ENCODE measurements at regions not wholly inside any gene's neighbourhood (a gene's known extent, or its start where the extent isn't known, plus 50 kb on each side); places are given as distances from the start of the nearest gene placed in this dataset.

GRCh38 chr10:62585211-62585775 lies 211.1 kb downstream of the ZNF365 start:
- H3K36me3 ChIP-seq = no peaks in the 10 kb centered on the region

DNA sequence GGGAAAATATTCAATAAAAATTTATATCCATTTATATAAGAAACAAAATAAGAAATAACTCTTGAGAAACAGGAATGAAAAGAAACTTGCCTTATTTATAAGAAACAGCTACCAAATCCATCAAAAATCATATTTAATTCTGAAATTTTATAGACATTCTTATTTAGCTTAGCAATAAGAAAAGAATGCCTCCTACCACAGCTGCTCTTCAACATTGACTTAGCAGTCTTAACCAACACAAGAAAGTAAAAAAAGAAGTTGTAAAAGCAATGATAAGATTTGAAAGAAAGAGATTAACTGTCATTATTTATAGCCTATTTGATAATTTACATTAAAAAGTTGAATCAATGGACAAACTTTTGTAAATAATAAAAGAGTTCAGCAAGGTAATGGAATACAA lies 212.8 kb downstream of the ZNF365 start:
- Histone ChIP-seq H3K9me3 (no peaks in the 10 kb centered on the region), H3K27ac (no peak overlapping the region), H3K4me1 (no peaks in the 10 kb centered on the region), H3K36me3 (no peaks in the 10 kb centered on the region), H3K27me3 (no peaks in the 10 kb centered on the region), H3K4me3 (no peak overlapping the region)
- ATAC-seq (no peak), DNase-seq (no peak)
- in situ Hi-C loops (cut with MboI; ENCODE audit: low sequenced_read_pairs in 4 of 4) = loop anchor here in 1 of 4 donors (25.0 kb wide), 1 partner anchor 575 kb away; no protein-coding TSS in a partner anchor
- intact Hi-C loops (cut with DNase I; ENCODE audit: low total_unique reads) = no loop called here
- TF ChIP-seq, protein P1, sequence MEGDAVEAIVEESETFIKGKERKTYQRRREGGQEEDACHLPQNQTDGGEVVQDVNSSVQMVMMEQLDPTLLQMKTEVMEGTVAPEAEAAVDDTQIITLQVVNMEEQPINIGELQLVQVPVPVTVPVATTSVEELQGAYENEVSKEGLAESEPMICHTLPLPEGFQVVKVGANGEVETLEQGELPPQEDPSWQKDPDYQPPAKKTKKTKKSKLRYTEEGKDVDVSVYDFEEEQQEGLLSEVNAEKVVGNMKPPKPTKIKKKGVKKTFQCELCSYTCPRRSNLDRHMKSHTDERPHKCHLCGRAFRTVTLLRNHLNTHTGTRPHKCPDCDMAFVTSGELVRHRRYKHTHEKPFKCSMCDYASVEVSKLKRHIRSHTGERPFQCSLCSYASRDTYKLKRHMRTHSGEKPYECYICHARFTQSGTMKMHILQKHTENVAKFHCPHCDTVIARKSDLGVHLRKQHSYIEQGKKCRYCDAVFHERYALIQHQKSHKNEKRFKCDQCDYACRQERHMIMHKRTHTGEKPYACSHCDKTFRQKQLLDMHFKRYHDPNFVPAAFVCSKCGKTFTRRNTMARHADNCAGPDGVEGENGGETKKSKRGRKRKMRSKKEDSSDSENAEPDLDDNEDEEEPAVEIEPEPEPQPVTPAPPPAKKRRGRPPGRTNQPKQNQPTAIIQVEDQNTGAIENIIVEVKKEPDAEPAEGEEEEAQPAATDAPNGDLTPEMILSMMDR (IDR thresholded peaks at IDR 0.05 in 4 of 5, conservative IDR thresholded peaks at IDR 0.05 in 1 of 5) = no peak
- no peak for TF ChIP-seq POLR2A (IDR thresholded peaks at IDR 0.05)

More at GRCh38 chr10:62585211-62585775, 211.1 kb downstream of the ZNF365 start:
- intact Hi-C loops (cut with DNase I; ENCODE audit: low total_unique reads) = no loop called here
- Histone ChIP-seq H3K4me1 (no peaks in the 10 kb centered on the region), H3K27ac (no peak overlapping the region), H3K4me3 (no peak overlapping the region), H3K27me3 (no peaks in the 10 kb centered on the region), H3K9me3 (no peaks in the 10 kb centered on the region)
- DNase-seq (no peak), ATAC-seq (no peak)
- in situ Hi-C loops (cut with MboI; ENCODE audit: low sequenced_read_pairs in 4 of 4) = loop anchor here in 1 of 4 donors (25.0 kb wide), 1 partner anchor 577 kb away; no protein-coding TSS in a partner anchor
- TF ChIP-seq POLR2A (IDR thresholded peaks at IDR 0.05) = no peak
- TF ChIP-seq, protein P1 (IDR thresholded peaks at IDR 0.05 in 4 of 5, conservative IDR thresholded peaks at IDR 0.05 in 1 of 5) = no peak

DNA sequence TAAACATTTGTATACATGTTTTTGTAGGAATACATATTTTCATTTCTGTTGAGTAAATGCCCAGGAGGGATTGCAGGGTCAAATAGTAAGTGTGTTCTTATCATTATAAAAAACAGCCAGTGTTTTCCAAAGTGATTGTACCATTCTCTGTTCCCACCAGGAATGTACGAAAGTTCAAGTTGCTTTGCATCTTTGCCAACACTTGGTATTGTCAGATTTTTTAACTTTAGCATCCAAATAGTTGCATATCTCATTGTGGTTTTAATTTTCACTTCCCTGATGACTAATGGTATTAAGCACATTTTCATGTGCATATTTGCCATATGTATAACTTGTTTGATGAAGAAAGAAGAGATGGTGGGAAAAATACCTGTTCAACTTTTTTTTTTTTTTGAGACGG lies 213.9 kb downstream of the ZNF365 start:
- DNase-seq (no peak), ATAC-seq (no peak)
- intact Hi-C loops (cut with DNase I; ENCODE audit: low total_unique reads) (no loop called here), in situ Hi-C loops (cut with MboI; ENCODE audit: low sequenced_read_pairs in 4 of 4) (loop anchor here in 1 of 4 donors (25.0 kb wide), 1 partner anchor 574 kb away; no protein-coding TSS in a partner anchor)
- H3K27ac ChIP-seq = no peak overlapping the region
- no peak overlapping the region for H3K4me3 ChIP-seq
- no peaks in the 10 kb centered on the region for H3K4me1 ChIP-seq
- TF ChIP-seq, protein P1 (IDR thresholded peaks at IDR 0.05 in 4 of 5, conservative IDR thresholded peaks at IDR 0.05 in 1 of 5) = no peak
- no peak for TF ChIP-seq POLR2A (IDR thresholded peaks at IDR 0.05)
- H3K36me3 ChIP-seq = no peaks in the 10 kb centered on the region
- no peaks in the 10 kb centered on the region for H3K9me3 ChIP-seq
- no peaks in the 10 kb centered on the region for H3K27me3 ChIP-seq

DNA sequence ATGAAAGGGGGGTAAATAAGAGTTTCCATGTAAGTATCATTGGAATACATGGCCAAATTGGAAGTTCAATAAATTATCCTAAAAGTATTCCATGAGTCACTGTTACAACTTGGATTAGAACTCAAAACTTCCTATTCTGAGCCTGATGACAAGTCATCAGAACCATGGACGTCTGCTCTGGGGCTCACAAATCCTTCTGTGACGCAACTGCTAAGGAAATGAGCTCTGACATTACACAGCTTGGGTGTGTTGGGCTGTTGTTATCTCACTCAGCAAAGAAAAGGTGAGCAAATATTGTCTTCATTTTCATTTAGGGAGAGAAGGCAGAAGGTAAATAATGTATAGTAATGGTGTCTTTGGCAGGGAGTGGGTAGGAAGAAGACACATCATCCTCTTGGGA lies 214.8 kb upstream of the ADO start:
- no peak overlapping the region for H3K4me3 ChIP-seq
- DNase-seq (no peak), ATAC-seq (no peak)
- no peak for TF ChIP-seq POLR2A (IDR thresholded peaks at IDR 0.05)
- TF ChIP-seq, protein P1 (IDR thresholded peaks at IDR 0.05 in 4 of 5, conservative IDR thresholded peaks at IDR 0.05 in 1 of 5) = no peak
- no peaks in the 10 kb centered on the region for H3K9me3 ChIP-seq
- no peaks in the 10 kb centered on the region for H3K4me1 ChIP-seq
- H3K27ac ChIP-seq = no peak overlapping the region
- in situ Hi-C loops (cut with MboI; ENCODE audit: low sequenced_read_pairs in 4 of 4) (loop anchor here (10.0 to 25.0 kb wide), 4 partner anchors 495 to 575 kb away; no protein-coding TSS in a partner anchor), intact Hi-C loops (cut with DNase I; ENCODE audit: low total_unique reads) (no loop called here)
- no peaks in the 10 kb centered on the region for H3K36me3 ChIP-seq
- no peaks in the 10 kb centered on the region for H3K27me3 ChIP-seq

All from gastrocnemius medialis (tissue), 4 donors.